Gastrocnemius medialis (tissue), 4 donors: ENCODE measurements at regions not wholly inside any gene's neighbourhood (a gene's known extent, or its start where the extent isn't known, plus 50 kb on each side); places are given as distances from the start of the nearest gene placed in this dataset.

Experiments
- POLR2A ChIP-seq, 2 donors: fragments of 450-650 bp; IDR thresholded peaks; one replicate each; pipeline ENCODE4 v1.6.1; 2017; ENCODE audit warnings: antibody characterized with exemption in 2 of 2, mild to moderate bottlenecking in 2 of 2, moderate library complexity in 2 of 2
- TF ChIP-seq, protein P1 (sequence below), 5 experiments: fragments of 450-650 bp in 3 of 5; fragments of 200-600 bp in 2 of 5; sonication (generic) in 2 of 5; IDR thresholded peaks in 4 of 5; conservative IDR thresholded peaks in 1 of 5; 1 replicate in 4 of 5; 2 replicates in 1 of 5; pipeline ENCODE4 v1.5.1; 2016 to 2019; ENCODE audit warnings: antibody characterized with exemption in 5 of 5, mild to moderate bottlenecking in 3 of 5, moderate library complexity in 3 of 5

DNA sequence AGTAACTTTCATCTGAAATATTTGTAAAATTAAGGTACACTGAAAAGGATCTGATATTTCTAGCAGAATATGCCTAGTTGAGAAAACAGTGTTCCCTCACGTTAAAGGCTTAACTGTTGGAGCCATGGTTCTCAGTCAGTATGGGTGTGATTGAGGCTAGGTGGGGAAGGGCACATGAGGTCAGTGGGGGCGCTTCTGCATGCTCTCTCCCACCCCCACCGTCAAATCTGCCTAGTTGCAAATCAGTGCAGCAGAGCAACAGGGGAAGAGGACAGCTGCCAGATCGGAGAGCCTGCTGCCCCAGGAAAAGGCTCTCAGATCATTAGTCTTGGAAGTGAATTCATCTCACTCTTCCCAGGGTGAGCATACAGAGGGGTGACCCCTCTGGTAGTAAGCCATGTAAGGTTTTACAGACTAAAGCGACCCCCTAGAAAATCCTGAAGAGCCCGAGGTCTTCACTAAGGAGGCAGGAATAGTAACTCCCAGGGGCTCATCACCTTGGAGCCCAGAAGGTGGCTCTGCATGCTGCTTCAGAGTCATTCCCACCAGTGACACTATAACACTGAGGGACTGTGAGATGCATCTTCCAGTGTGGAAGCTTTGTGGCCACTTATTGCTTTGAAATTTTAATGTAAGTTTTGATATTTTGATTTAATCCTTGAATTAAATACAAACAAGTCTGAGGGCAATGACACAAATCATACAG is 83.1 kb upstream of the BARHL2 start:
- TF ChIP-seq, protein P1, sequence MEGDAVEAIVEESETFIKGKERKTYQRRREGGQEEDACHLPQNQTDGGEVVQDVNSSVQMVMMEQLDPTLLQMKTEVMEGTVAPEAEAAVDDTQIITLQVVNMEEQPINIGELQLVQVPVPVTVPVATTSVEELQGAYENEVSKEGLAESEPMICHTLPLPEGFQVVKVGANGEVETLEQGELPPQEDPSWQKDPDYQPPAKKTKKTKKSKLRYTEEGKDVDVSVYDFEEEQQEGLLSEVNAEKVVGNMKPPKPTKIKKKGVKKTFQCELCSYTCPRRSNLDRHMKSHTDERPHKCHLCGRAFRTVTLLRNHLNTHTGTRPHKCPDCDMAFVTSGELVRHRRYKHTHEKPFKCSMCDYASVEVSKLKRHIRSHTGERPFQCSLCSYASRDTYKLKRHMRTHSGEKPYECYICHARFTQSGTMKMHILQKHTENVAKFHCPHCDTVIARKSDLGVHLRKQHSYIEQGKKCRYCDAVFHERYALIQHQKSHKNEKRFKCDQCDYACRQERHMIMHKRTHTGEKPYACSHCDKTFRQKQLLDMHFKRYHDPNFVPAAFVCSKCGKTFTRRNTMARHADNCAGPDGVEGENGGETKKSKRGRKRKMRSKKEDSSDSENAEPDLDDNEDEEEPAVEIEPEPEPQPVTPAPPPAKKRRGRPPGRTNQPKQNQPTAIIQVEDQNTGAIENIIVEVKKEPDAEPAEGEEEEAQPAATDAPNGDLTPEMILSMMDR (IDR thresholded peaks at IDR 0.05 in 4 of 5, conservative IDR thresholded peaks at IDR 0.05 in 1 of 5) = no peak
- TF ChIP-seq POLR2A (IDR thresholded peaks at IDR 0.05) = no peak
